Stimulated activated CD4-positive, alpha-beta T cell treated with anti-CD3 and anti-CD28 coated beads, Interleukin-1b, Interleukin-23, amount 100 ng/mL, for 4 hours (primary cell): ENCODE measurements at regions not wholly inside any gene's neighbourhood (a gene's known extent, or its start where the extent isn't known, plus 50 kb on each side); places are given as distances from the start of the nearest gene placed in this dataset.

Experiments used
- DNase-seq, 2 donors: peaks; one replicate each; pipeline ENCODE4 v3.0.0-alpha.2; 2020; ENCODE audit warnings: low read depth in 2 of 2

- DNase-seq, result no peak
Measured at GRCh38 chr12:90321369-90321768, 612.7 kb upstream of the ATP2B1 start.

- DNase-seq, result no peak
Measured at GRCh38 chr12:90311561-90311960, 602.9 kb upstream of the ATP2B1 start.

GRCh38 chr12:90305379-90305778 is 596.7 kb upstream of the ATP2B1 start:
- DNase-seq, result no peak

- DNase-seq, result no peak
Measured at GRCh38 chr12:90304231-90304630, 595.6 kb upstream of the ATP2B1 start.

GRCh38 chr12:90303771-90304170 is 595.1 kb upstream of the ATP2B1 start:
- DNase-seq, result no peak

- DNase-seq, result no peak
Measured at GRCh38 chr12:90301561-90302133, 593.0 kb upstream of the ATP2B1 start.

- no peak for DNase-seq
Measured at GRCh38 chr12:90301095-90301494, 592.5 kb upstream of the ATP2B1 start.

GRCh38 chr12:90299666-90300065 is 591.0 kb upstream of the ATP2B1 start:
- DNase-seq, result no peak

GRCh38 chr12:90299121-90299520 is 590.5 kb upstream of the ATP2B1 start:
- no peak for DNase-seq

GRCh38 chr12:90298289-90298948 is 589.8 kb upstream of the ATP2B1 start:
- no peak for DNase-seq

GRCh38 chr12:90295858-90296257 is 587.2 kb upstream of the ATP2B1 start:
- no peak for DNase-seq

GRCh38 chr12:90292183-90292582 is 583.5 kb upstream of the ATP2B1 start:
- DNase-seq, result no peak

- no peak for DNase-seq
Measured at GRCh38 chr12:90290980-90291975, 582.6 kb upstream of the ATP2B1 start.

GRCh38 chr12:90287585-90287984 is 578.9 kb upstream of the ATP2B1 start:
- DNase-seq, result no peak

- no peak for DNase-seq
Measured at GRCh38 chr12:90281154-90281868, 572.7 kb upstream of the ATP2B1 start.

- DNase-seq, result no peak
Measured at GRCh38 chr12:90280564-90281058, 572.0 kb upstream of the ATP2B1 start.

GRCh38 chr12:90280033-90280432 is 571.4 kb upstream of the ATP2B1 start:
- no peak for DNase-seq

- no peak for DNase-seq
Measured at GRCh38 chr12:90275088-90275487, 566.5 kb upstream of the ATP2B1 start.

GRCh38 chr12:90274407-90274806 is 565.8 kb upstream of the ATP2B1 start:
- no peak for DNase-seq

- DNase-seq, result no peak
Measured at GRCh38 chr12:90268574-90268973, 559.9 kb upstream of the ATP2B1 start.

- no peak for DNase-seq
Measured at GRCh38 chr12:90262251-90262650, 553.6 kb upstream of the ATP2B1 start.

GRCh38 chr12:90261283-90261682 is 552.6 kb upstream of the ATP2B1 start:
- DNase-seq, result no peak
